MM.1S (cell line): ENCODE measurements at regions not wholly inside any gene's neighbourhood (a gene's known extent, or its start where the extent isn't known, plus 50 kb on each side); places are given as distances from the start of the nearest gene placed in this dataset.

Source experiments
- DNase-seq: peaks from one replicate; pipeline ENCODE4 v3.0.0-alpha.2; 2015
- H2AFZ ChIP-seq: fragments of 300-600 bp; sonication (generic); 2 replicates; pipeline ENCODE4 v1.6.0; 2016; ENCODE audit warnings: antibody characterized with exemption, low read length
- H3F3A ChIP-seq: fragments of 300-600 bp; sonication (generic); 2 replicates; pipeline ENCODE4 v1.6.1; 2016; ENCODE audit warnings: mild to moderate bottlenecking, antibody characterized with exemption, low read length, moderate library complexity, mixed read lengths; ENCODE audit not compliant: insufficient read depth
- H3K27ac ChIP-seq: fragments of 300-600 bp; sonication (generic); 2 replicates; pipeline ENCODE4 v1.5.1; 2016; ENCODE audit warnings: mild to moderate bottlenecking, low read length
- H3K27me3 ChIP-seq: fragments of 300-600 bp; sonication (generic); replicated peaks from 2 replicates; pipeline ENCODE4 v1.6.0; 2016; ENCODE audit warnings: low read length; ENCODE audit not compliant: insufficient read depth
- H3K36me3 ChIP-seq: fragments of 300-600 bp; sonication (generic); replicated peaks from 2 replicates; pipeline ENCODE4 v1.6.1; 2016; ENCODE audit warnings: mild to moderate bottlenecking, low read length, mixed read lengths; ENCODE audit not compliant: insufficient read depth
- H3K4me1 ChIP-seq: fragments of 300-600 bp; sonication (generic); 2 replicates; pipeline ENCODE4 v1.6.1; 2016; ENCODE audit warnings: low read length, mixed read lengths
- H3K4me2 ChIP-seq: fragments of 300-600 bp; sonication (generic); 2 replicates; pipeline ENCODE4 v1.6.0; 2016; ENCODE audit warnings: low read depth, low read length
- H3K4me3 ChIP-seq: fragments of 300-600 bp; sonication (generic); 2 replicates; pipeline ENCODE4 v1.5.1; 2016; ENCODE audit warnings: low read length, mixed read lengths
- H3K79me2 ChIP-seq: fragments of 300-600 bp; sonication (generic); 2 replicates; pipeline ENCODE4 v1.6.1; 2016; ENCODE audit warnings: mixed run types, low read length, mixed read lengths
- H3K9ac ChIP-seq: fragments of 300-600 bp; sonication (generic); 2 replicates; pipeline ENCODE4 v1.6.1; 2016; ENCODE audit warnings: low read length, mixed read lengths
- H3K9me2 ChIP-seq: fragments of 300-600 bp; sonication (generic); replicated peaks from 2 replicates; pipeline ENCODE4 v1.6.1; 2016; ENCODE audit warnings: mild to moderate bottlenecking, low read length, mixed read lengths; ENCODE audit not compliant: insufficient read depth
- H3K9me3 ChIP-seq: fragments of 300-600 bp; sonication (generic); replicated peaks from 2 replicates; pipeline ENCODE4 v1.6.1; 2016; ENCODE audit warnings: mild to moderate bottlenecking, low read length, mixed read lengths; ENCODE audit not compliant: insufficient read depth
- H4K20me1 ChIP-seq: fragments of 300-600 bp; sonication (generic); 2 replicates; pipeline ENCODE4 v1.6.1; 2016; ENCODE audit warnings: mild to moderate bottlenecking, low read length, moderate library complexity, mixed read lengths; ENCODE audit not compliant: insufficient read depth
- EZH2 ChIP-seq: fragments of 300-600 bp; sonication (generic); optimal IDR thresholded peaks from 2 replicates; pipeline ENCODE3; 2017; ENCODE audit warnings: low read depth, mild to moderate bottlenecking, antibody characterized with exemption, low read length, mixed read lengths
- EZH2phosphoT487 ChIP-seq: fragments of 300-600 bp; sonication (generic); IDR thresholded peaks from 2 replicates; pipeline ENCODE4 v1.6.1; 2018; ENCODE audit warnings: antibody characterized with exemption, low read length
- TF ChIP-seq, protein P1 (sequence below): fragments of 300-600 bp; sonication (generic); IDR thresholded peaks from 2 replicates; pipeline ENCODE4 v1.5.1; 2016; ENCODE audit warnings: antibody characterized with exemption, low read length, mixed read lengths

DNA sequence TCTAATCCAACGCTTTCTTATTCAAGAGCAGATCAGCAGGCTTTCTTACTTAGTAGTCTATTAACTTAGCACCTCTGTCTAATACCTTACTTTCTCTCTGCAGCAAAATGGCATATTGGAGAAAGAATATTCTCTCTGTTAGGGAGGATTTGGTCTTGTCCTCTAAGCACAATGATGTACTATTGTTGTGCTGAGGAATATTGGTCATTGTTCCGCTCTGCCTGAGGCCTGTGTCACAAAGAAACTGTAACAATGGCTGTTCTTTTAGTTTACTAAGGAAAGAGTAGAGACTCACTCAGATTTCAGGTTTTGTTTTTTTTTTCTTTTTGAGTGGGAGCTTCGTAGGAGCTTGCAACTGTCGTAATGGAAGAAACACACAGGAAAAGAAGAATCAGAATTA lies 1358.8 kb downstream of the LRFN5 start:
- no peaks in the 10 kb centered on the region for H3K27me3 ChIP-seq
- H3K9ac ChIP-seq: no peak overlapping the region
- no peaks in the 10 kb centered on the region for H3K9me3 ChIP-seq
- H3F3A ChIP-seq: no peaks in the 10 kb centered on the region
- no peaks in the 10 kb centered on the region for H3K4me1 ChIP-seq
- H2AFZ ChIP-seq: no peak overlapping the region
- H3K4me3 ChIP-seq: no peak overlapping the region
- H3K79me2 ChIP-seq: no peaks in the 10 kb centered on the region
- no peak overlapping the region for H3K4me2 ChIP-seq
- no peak for TF ChIP-seq EZH2phosphoT487
- TF ChIP-seq, protein P1, sequence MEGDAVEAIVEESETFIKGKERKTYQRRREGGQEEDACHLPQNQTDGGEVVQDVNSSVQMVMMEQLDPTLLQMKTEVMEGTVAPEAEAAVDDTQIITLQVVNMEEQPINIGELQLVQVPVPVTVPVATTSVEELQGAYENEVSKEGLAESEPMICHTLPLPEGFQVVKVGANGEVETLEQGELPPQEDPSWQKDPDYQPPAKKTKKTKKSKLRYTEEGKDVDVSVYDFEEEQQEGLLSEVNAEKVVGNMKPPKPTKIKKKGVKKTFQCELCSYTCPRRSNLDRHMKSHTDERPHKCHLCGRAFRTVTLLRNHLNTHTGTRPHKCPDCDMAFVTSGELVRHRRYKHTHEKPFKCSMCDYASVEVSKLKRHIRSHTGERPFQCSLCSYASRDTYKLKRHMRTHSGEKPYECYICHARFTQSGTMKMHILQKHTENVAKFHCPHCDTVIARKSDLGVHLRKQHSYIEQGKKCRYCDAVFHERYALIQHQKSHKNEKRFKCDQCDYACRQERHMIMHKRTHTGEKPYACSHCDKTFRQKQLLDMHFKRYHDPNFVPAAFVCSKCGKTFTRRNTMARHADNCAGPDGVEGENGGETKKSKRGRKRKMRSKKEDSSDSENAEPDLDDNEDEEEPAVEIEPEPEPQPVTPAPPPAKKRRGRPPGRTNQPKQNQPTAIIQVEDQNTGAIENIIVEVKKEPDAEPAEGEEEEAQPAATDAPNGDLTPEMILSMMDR: no peak
- TF ChIP-seq EZH2: no peak
- no peaks in the 10 kb centered on the region for H4K20me1 ChIP-seq
- H3K36me3 ChIP-seq: no peaks in the 10 kb centered on the region
- no peaks in the 10 kb centered on the region for H3K9me2 ChIP-seq
- H3K27ac ChIP-seq: no peak overlapping the region
- DNase-seq: no peak

DNA sequence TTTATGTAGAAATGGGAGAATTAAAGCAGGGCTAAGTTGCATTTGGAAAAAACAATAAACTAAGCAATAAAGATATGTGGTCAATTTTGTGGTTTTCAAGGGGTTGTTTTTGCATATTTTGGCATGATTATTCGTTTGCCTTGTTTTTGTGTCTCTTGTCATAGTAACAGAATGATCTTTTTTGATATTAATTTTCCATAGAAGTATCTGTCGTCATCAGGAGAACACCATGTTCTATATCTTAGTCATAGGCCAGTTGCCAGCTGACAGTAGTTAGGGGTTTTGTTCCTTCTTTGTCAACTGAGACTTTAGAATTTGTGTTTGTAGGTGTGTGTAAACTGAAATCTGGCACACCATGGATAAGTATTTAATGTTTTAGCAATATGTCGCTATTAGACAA lies 1354.8 kb downstream of the LRFN5 start:
- Histone ChIP-seq H3K36me3 (no peaks in the 10 kb centered on the region), H3K9me3 (no peaks in the 10 kb centered on the region), H3K9ac (no peak overlapping the region), H3K4me1 (no peaks in the 10 kb centered on the region), H3K79me2 (no peaks in the 10 kb centered on the region), H3K27ac (no peak overlapping the region), H4K20me1 (no peaks in the 10 kb centered on the region), H3K4me3 (no peak overlapping the region), H3K4me2 (no peak overlapping the region), H3K27me3 (no peaks in the 10 kb centered on the region), H3K9me2 (no peaks in the 10 kb centered on the region), H3F3A (no peaks in the 10 kb centered on the region), H2AFZ (no peak overlapping the region)
- DNase-seq: no peak
- TF ChIP-seq EZH2 (no peak), EZH2phosphoT487 (no peak)
- TF ChIP-seq, protein P1: no peak

DNA sequence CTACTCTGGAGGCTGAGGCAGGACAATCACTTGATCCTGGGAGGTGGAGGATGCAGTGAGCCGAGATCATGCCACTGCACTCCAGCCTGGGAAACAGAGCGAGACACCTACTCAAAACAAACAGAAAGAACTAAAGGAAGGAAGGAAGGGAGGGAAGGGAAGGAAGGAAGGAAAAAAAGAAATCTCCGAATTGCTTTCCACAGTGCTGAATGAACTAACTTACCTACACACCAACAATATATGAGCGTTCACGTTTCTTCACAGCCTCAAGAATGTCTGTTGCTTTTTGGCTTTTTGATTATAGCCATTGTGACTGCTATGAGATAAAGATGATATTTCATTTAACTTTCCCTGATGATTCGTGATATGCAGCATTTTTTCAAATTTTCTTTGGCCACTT lies 1343.7 kb downstream of the LRFN5 start:
- H3K4me3 ChIP-seq: no peak overlapping the region
- no peak overlapping the region for H3K4me2 ChIP-seq
- TF ChIP-seq EZH2phosphoT487: no peak
- TF ChIP-seq EZH2: no peak
- TF ChIP-seq, protein P1: no peak
- H3K9me2 ChIP-seq: no peaks in the 10 kb centered on the region
- H3K36me3 ChIP-seq: no peaks in the 10 kb centered on the region
- H3K27ac ChIP-seq: no peak overlapping the region
- no peak for DNase-seq
- no peaks in the 10 kb centered on the region for H3K79me2 ChIP-seq
- no peaks in the 10 kb centered on the region for H3K9me3 ChIP-seq
- H3K9ac ChIP-seq: no peak overlapping the region
- H4K20me1 ChIP-seq: no peaks in the 10 kb centered on the region
- no peaks in the 10 kb centered on the region for H3K4me1 ChIP-seq
- H3F3A ChIP-seq: no peaks in the 10 kb centered on the region
- H2AFZ ChIP-seq: no peak overlapping the region
- no peaks in the 10 kb centered on the region for H3K27me3 ChIP-seq
